Activated T-cell treated with anti-CD3 and anti-CD28 coated beads, Interleukin-2, amount 50 U/mL, for 24 hours (primary cell): ENCODE measurements at regions not wholly inside any gene's neighbourhood (a gene's known extent, or its start where the extent isn't known, plus 50 kb on each side); places are given as distances from the start of the nearest gene placed in this dataset.

Source experiments
- DNase-seq: peaks from one replicate; pipeline ENCODE4 v3.0.0-alpha.2; 2020
- H3K27ac Mint-ChIP-seq: 2 replicates; pipeline ENCODE4 v1.8.0; 2020; ENCODE audit warnings: mild to moderate bottlenecking, mixed read lengths
- H3K27me3 Mint-ChIP-seq: 2 replicates; pipeline ENCODE4 v1.8.0; 2020; ENCODE audit warnings: mixed read lengths
- H3K36me3 Mint-ChIP-seq: 2 replicates; pipeline ENCODE4 v1.8.0; 2020; ENCODE audit warnings: low read depth, mixed read lengths
- H3K4me1 Mint-ChIP-seq: 2 replicates; pipeline ENCODE4 v1.8.0; 2020; ENCODE audit warnings: low read depth, mixed read lengths
- H3K4me3 Mint-ChIP-seq: 2 replicates; pipeline ENCODE4 v1.8.0; 2020; ENCODE audit warnings: mild to moderate bottlenecking, moderate library complexity, mixed read lengths
- H3K9me3 Mint-ChIP-seq: 2 replicates; pipeline ENCODE4 v1.8.0; 2020; ENCODE audit warnings: mixed read lengths

DNA sequence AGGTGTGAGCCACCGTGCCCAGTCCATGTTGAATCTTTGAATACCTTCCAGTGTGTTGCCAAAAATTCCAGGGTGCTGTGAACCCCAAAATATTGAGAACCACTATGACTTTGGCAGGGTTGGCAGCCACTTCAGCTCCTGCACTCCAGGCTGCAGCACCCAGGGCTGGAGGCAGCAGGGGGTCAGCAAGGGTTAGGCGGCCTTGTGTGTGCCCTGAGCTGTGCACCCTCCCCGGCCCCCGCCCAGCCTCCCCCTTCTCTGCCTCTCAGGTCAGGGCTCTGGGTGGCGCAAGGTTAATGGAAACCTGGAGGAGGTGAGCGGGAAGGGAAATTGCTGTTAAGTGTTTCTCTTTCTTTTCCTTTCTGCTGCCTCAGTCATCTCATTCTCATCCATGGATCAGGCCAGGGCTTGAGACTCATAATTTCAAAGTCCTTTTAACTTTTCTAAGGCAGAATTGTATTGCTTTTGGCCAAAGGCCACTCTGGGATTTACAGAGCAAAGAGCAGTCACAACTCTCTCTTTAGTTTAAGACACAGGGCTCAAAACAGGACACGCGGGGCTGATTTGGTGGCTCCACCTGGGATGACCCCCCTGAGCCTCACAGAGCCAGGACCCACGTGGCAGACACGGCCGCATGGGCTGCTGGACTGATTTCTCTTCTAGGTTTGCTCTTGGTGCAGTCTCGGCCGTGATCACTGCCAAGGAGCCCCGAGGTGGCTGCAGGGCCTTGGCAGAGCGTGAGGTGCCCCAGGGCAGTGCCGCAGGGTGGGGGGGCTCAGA, 212.3 kb downstream of the PTPRU start:
- no peak overlapping the region for H3K4me3 Mint-ChIP-seq
- H3K27me3 Mint-ChIP-seq: peaks cover 4% of the 10 kb centered on the region
- no peaks in the 10 kb centered on the region for H3K36me3 Mint-ChIP-seq
- no peak overlapping the region for H3K27ac Mint-ChIP-seq
- H3K9me3 Mint-ChIP-seq: no peaks in the 10 kb centered on the region
- no peaks in the 10 kb centered on the region for H3K4me1 Mint-ChIP-seq
- no peak for DNase-seq

DNA sequence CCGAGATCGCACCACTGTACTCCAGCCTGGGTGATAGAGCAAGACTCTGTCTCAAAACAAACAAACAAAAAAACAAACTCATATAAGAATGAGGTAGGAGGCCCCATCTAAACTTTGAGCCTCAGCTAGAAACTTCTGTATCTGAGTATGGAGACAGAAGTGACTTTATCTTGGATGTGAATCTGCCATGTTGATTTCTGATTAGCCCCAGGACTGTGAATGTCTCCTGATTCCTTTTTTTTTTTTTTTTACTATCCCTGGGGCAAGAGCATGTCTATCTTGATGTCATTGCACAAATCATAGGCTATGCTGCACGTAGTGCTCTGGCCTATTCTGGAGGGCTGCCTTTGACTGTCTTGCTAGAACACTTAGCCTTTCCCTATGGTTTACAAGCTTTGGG, 211.0 kb downstream of the PTPRU start:
- DNase-seq: no peak
- H3K27ac Mint-ChIP-seq: no peak overlapping the region
- H3K4me1 Mint-ChIP-seq: no peaks in the 10 kb centered on the region
- peaks cover 10% of the 10 kb centered on the region for H3K27me3 Mint-ChIP-seq
- no peaks in the 10 kb centered on the region for H3K36me3 Mint-ChIP-seq
- no peak overlapping the region for H3K4me3 Mint-ChIP-seq
- H3K9me3 Mint-ChIP-seq: no peaks in the 10 kb centered on the region

DNA sequence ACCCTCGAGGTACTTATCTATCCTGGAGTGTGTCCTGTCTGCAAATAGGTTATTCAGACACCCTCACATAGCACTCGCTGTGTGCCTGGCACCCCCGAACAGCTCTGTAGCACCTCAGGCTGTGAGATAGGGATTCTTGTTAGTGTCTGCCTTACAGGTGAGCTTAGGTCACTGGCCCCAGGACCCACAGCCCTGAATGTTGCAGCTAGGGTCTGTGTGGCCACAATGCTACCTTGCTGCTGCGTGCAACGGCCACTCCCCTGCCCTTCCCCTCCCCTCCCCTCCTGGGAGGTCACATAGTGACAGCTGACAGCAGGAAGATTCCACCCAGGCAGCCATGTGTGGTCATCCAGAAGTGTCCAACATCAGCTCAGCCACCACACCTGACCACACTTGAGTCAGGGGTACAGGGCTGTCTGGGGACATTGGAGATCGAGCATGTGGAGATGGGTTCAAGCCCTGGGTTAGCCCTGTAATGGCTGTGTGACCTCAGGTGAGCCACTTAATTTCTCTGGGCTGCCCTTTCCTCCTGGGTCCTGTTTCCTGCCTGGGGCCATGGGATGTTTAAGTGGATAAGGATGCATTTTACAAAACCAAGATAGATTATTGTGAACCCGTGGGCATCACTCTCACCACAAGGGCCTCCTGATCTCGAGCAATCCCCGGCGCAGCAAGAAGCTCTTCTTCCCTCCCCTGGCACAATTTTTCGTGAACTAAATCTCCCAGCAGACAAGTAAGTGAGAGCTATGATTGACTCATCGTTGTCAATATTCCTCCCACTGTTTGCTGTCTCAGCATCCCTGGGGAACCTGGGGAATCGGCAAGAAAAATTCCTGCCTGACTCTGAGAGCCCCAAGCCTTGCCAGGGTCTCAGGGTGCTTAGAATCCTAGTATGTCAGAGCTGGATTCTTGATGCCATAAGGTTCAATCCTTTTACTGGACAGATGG, 208.7 kb downstream of the PTPRU start:
- H3K27ac Mint-ChIP-seq: no peak overlapping the region
- H3K4me3 Mint-ChIP-seq: no peak overlapping the region
- H3K9me3 Mint-ChIP-seq: no peaks in the 10 kb centered on the region
- no peaks in the 10 kb centered on the region for H3K36me3 Mint-ChIP-seq
- H3K4me1 Mint-ChIP-seq: no peaks in the 10 kb centered on the region
- no peak for DNase-seq
- peaks cover 10% of the 10 kb centered on the region for H3K27me3 Mint-ChIP-seq

DNA sequence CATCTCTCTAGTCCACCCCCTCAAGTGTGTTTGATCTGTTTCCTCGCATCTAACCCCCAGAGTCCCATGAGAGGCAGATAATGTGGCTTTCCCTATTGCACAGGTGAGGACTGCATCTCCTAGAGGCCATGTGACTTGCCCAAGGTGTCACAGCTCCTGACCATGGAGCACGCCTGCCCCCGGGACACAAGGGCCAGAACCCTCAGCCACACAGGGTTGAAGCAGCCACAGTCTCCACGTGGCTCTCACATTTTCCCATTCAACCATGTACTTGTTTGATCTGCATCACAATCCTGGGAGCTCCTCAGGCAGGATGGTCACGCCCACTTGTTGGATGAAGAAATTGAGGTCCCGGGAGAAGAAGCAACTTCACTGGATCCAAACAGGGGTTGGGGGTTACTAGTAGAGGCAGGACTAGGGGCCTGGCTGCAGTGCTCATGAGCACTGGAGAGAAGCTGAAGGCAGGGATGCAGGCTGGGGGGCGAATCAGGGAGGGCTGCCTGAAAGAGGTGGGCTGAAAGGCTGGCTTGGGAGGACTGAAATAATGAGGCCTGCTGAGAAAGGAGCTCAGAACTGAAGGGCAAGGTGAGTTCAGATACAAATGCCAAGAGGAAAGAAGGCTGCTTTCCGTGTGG, 207.9 kb downstream of the PTPRU start:
- DNase-seq: no peak
- Mint-ChIP-seq H3K4me1 (no peaks in the 10 kb centered on the region), H3K36me3 (no peaks in the 10 kb centered on the region), H3K27ac (no peak overlapping the region), H3K4me3 (no peak overlapping the region), H3K27me3 (peaks cover 13% of the 10 kb centered on the region), H3K9me3 (no peaks in the 10 kb centered on the region)

DNA sequence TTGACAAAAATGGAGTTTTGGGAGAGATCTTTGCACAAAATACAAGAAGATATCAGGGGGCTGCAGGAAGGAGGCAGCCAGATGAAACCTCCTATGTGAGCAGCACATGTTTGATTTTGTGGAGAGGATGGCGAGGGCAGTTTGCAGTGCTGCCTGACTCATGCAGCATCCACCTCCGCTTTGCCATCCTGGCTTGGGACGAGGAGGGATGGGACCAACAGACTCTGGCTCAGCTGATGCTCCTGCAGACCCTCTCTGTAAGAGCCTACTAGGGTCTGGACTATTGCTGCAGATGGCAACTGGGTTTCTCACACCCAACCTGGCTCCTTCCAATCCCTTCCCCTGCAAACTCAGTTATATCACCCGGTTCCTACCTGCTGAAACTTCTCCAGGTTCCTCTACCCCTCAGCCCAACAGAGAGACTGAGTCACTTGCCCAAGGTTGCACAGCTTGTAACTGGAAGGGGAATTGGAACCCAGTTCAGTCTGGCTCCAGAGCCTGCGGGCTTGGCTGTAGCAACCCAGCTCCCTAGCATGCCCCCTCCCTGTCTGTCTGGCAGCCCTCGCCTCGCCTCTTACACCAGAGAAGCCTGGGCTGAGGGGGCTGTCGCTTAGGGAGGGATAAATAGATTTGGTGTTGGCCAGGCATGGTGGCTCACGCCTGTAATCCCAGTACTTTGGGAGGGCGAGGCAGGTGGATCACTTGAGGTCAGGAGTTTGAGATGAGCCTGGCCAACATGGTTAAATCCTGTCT, 205.8 kb downstream of the PTPRU start:
- Mint-ChIP-seq H3K9me3 (no peaks in the 10 kb centered on the region), H3K4me3 (no peak overlapping the region), H3K27ac (no peak overlapping the region), H3K36me3 (no peaks in the 10 kb centered on the region), H3K4me1 (no peaks in the 10 kb centered on the region), H3K27me3 (peaks cover 13% of the 10 kb centered on the region)
- DNase-seq: no peak

DNA sequence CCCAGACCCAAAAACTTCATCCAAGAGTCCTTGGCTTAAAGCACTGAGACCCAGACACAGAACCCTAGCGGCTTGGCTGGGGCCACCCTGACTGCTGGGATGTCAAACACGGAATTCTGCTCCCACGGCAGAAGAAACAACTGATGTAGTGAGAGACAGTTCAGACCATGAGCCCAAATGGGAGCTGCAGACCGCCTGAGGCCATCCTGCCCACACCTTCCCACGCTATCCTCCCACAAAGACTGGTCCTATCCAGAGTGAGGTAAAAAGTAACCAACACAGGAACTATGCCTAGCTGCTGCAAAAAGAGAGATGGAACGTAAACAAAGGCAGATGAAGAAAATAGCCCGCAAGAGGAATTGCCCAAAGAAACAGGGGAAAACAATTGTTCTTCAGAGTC, 203.3 kb downstream of the PTPRU start:
- DNase-seq: no peak
- H3K9me3 Mint-ChIP-seq: no peaks in the 10 kb centered on the region
- H3K4me1 Mint-ChIP-seq: no peaks in the 10 kb centered on the region
- no peaks in the 10 kb centered on the region for H3K36me3 Mint-ChIP-seq
- no peak overlapping the region for H3K4me3 Mint-ChIP-seq
- peaks cover 13% of the 10 kb centered on the region for H3K27me3 Mint-ChIP-seq
- H3K27ac Mint-ChIP-seq: no peak overlapping the region

DNA sequence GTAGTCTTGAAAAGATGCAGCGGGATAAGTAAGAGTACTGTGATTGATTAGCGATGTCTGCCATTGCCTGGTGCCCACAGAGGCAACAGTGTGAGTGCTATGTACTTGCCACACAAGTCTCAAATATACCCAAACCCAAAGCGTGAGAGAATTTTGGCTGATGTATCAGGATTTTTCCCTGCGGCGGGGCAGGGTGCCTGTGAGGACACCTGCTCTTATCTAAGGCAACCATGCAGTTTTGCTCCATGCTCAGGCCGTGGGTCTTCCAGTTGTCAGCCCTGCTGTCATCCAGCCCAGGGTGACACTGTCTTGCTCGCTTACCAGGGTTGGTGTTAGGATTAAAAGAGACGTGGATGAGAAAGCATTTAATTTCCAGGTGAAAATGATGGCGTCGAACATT, 202.7 kb downstream of the PTPRU start:
- H3K9me3 Mint-ChIP-seq: no peaks in the 10 kb centered on the region
- H3K4me3 Mint-ChIP-seq: no peak overlapping the region
- H3K27me3 Mint-ChIP-seq: peaks cover 14% of the 10 kb centered on the region
- H3K27ac Mint-ChIP-seq: no peak overlapping the region
- DNase-seq: no peak
- no peaks in the 10 kb centered on the region for H3K36me3 Mint-ChIP-seq
- no peaks in the 10 kb centered on the region for H3K4me1 Mint-ChIP-seq

DNA sequence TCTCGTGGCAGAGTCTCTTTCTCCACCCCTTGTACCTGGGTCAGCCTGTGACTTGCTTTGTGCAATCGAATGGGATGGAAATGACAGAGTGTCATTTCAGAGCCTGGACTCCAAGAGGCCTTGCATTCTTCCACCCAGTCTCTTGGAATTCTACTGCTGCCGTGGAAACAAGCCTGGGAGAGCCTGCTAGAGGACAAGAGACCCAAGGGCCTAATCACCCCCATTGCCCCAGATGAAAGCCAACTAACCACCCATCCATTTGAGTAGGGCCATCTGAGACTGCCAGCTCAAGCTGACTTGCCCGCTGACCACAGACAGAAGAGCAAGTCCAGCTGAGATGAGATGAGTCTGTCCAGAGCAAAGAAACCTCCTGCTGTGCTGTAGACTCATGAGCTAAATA, 201.6 kb downstream of the PTPRU start:
- H3K27me3 Mint-ChIP-seq: peaks cover 13% of the 10 kb centered on the region
- H3K9me3 Mint-ChIP-seq: no peaks in the 10 kb centered on the region
- no peak overlapping the region for H3K4me3 Mint-ChIP-seq
- no peak for DNase-seq
- no peaks in the 10 kb centered on the region for H3K4me1 Mint-ChIP-seq
- H3K27ac Mint-ChIP-seq: no peak overlapping the region
- H3K36me3 Mint-ChIP-seq: no peaks in the 10 kb centered on the region

DNA sequence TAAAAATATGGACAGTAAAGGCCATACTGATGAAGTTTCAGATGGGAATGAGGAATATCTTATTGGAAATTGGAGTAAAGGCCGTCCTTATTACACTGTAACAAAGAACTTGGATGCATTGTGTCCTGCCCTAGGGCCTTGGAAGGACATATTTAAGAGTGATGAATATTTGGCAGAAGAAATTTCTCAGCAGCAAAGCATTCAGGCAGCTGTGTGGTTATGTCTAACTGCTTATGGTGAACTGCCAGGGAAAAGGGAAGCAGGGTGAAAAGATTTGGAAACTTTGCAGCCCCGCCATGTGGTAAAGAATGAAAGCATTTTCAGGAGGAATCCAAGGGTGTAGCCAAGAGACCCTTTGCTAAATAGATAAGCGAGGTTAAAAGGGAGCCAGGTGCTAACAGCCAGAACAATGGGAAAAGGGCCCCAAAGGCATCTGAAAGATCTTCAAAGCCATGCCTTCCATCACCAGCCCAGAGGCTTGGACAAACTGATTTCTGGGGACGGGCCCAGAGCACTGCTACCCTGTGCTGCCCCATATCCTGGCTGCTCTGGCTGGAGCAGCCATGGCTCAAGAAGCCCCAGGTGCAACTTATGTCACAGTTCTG, 200.0 kb downstream of the PTPRU start:
- Mint-ChIP-seq H3K4me3 (no peak overlapping the region), H3K36me3 (no peaks in the 10 kb centered on the region), H3K27ac (no peak overlapping the region), H3K4me1 (no peaks in the 10 kb centered on the region), H3K27me3 (peaks cover 10% of the 10 kb centered on the region), H3K9me3 (peaks cover 4% of the 10 kb centered on the region)
- DNase-seq: no peak

DNA sequence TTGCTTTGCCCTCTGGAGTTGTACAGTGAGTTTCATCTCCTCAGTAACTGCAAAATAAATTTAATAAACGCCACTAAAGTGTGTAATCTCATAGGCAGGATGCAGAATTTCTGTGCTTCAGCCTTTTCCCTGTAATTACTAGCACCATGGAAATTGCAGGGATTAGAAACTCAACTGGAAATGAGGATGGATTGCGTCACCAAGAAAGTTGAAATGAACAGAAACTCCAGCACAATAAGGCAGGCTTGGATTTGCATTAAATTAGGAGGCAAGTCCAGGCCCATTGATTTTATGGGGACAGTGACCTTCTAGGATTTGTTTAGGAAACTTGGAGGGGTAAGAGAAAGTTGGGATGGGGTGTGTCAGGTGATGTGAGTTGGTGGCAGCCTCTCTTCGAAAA, 197.5 kb downstream of the PTPRU start:
- Mint-ChIP-seq H3K4me3 (no peak overlapping the region), H3K9me3 (peaks cover 10% of the 10 kb centered on the region), H3K4me1 (no peaks in the 10 kb centered on the region), H3K36me3 (no peaks in the 10 kb centered on the region), H3K27ac (no peak overlapping the region), H3K27me3 (peaks cover 10% of the 10 kb centered on the region)
- no peak for DNase-seq

DNA sequence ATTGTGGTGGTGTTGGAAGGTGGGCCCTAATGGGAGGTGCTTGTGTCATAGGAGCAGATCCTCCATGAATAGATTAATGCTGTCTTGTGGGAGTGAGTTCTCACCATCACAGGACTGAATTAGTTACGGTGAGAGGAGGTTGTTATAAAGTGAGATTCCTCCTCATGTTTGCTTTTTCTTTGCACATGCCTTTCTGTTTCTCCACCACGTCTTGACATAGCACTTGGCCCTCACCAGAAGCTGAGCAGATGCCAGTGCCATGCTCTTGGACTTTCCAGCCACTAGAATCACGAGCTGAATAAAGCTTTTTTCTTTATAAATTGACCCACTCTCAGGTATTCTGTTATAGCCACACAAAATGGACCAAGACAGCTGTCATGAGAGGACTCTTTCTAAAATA, 194.8 kb downstream of the PTPRU start:
- peaks cover 17% of the 10 kb centered on the region for H3K27me3 Mint-ChIP-seq
- no peaks in the 10 kb centered on the region for H3K4me1 Mint-ChIP-seq
- peaks cover 10% of the 10 kb centered on the region for H3K9me3 Mint-ChIP-seq
- H3K36me3 Mint-ChIP-seq: no peaks in the 10 kb centered on the region
- no peak overlapping the region for H3K27ac Mint-ChIP-seq
- no peak overlapping the region for H3K4me3 Mint-ChIP-seq
- no peak for DNase-seq

DNA sequence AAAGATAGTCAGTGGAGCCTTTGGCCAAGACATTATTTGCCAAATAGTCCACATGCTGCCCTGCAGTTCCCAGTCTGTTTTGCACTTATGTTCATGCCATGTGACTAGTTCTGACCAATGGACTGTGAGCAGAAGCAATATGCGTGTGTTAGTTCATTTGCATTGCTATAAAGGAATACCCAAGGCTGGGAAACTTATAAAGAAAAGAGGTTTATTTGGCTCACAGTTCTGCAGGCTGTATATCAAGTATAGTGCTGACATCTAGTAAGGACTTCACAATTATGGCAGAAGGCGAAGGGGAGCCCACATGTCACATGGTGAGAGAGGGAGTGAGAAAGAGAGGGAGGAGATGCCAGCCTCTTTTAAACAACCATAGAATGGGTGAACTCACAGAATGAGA, 193.3 kb downstream of the PTPRU start:
- no peaks in the 10 kb centered on the region for H3K36me3 Mint-ChIP-seq
- no peak for DNase-seq
- H3K9me3 Mint-ChIP-seq: peaks cover 10% of the 10 kb centered on the region
- no peak overlapping the region for H3K27ac Mint-ChIP-seq
- no peaks in the 10 kb centered on the region for H3K4me1 Mint-ChIP-seq
- H3K4me3 Mint-ChIP-seq: no peak overlapping the region
- peaks cover 22% of the 10 kb centered on the region for H3K27me3 Mint-ChIP-seq

DNA sequence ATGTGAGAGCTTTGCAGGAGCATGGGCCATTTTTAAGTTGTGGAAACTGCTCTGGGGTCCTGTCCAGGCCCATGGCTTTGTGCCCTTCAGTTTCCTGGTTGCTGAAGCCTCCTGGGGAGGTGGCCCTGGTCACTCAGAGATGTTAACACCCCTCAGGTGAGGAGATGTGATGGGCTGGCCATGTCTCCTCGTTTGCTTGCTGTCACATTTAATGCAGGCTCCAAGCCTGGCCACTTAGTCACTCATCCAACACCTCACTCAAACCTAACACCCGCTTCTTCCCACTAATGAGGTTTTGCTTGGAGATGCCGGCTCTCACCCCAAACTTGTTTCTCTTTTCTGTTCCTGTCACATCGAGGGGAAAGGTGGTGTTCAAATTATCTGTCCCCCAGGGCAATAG, 192.7 kb downstream of the PTPRU start:
- H3K4me1 Mint-ChIP-seq: no peaks in the 10 kb centered on the region
- no peak overlapping the region for H3K27ac Mint-ChIP-seq
- no peak overlapping the region for H3K4me3 Mint-ChIP-seq
- DNase-seq: no peak
- H3K9me3 Mint-ChIP-seq: peaks cover 10% of the 10 kb centered on the region
- no peaks in the 10 kb centered on the region for H3K36me3 Mint-ChIP-seq
- peaks cover 24% of the 10 kb centered on the region for H3K27me3 Mint-ChIP-seq

DNA sequence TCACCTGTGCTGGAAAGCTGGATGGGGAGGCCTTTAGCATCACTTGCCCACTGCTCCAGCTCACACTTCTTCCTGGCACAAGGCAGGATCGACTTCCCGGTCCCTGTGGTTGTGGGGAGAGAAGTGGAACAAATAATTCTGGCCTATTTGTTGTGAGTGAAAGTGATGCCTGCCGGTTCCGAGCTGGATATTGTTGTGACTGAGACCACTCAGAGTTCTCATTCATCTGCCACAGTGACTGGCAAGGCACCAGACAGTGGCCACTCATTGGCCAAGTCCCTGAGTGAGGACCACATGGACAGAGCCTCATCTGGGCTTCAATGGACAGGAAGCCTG, 191.9 kb downstream of the PTPRU start:
- no peak for DNase-seq
- Mint-ChIP-seq H3K27me3 (peaks cover 22% of the 10 kb centered on the region), H3K27ac (no peak overlapping the region), H3K4me3 (no peak overlapping the region), H3K4me1 (no peaks in the 10 kb centered on the region), H3K36me3 (no peaks in the 10 kb centered on the region), H3K9me3 (peaks cover 10% of the 10 kb centered on the region)
